ENCODE measurements at regions not wholly inside any gene's neighbourhood (a gene's known extent, or its start where the extent isn't known, plus 50 kb on each side); places are given as distances from the start of the nearest gene placed in this dataset.

GRCh38 chr2:64865073-64865830, 123.9 kb upstream of the SLC1A4 start:
- TF ChIP-seq POLR2A (IDR thresholded peaks at IDR 0.05) (peak in 1 of 2 donors; percentile 17), CTCF (IDR thresholded peaks at IDR 0.05) (peak; percentile 40 to 95 (median 92))
